GDM1 (cell line): ENCODE measurements at regions not wholly inside any gene's neighbourhood (a gene's known extent, or its start where the extent isn't known, plus 50 kb on each side); places are given as distances from the start of the nearest gene placed in this dataset.
"Not testable (repeated sequence)": the region's sequence is repeated elsewhere in the genome, so short reads cannot be mapped to it uniquely, and the experiment has no call there.

Source experiments
- DNase-seq: peaks from one replicate; lab custom pipeline; 2025; lab: John Stamatoyannopoulos, UW

DNA sequence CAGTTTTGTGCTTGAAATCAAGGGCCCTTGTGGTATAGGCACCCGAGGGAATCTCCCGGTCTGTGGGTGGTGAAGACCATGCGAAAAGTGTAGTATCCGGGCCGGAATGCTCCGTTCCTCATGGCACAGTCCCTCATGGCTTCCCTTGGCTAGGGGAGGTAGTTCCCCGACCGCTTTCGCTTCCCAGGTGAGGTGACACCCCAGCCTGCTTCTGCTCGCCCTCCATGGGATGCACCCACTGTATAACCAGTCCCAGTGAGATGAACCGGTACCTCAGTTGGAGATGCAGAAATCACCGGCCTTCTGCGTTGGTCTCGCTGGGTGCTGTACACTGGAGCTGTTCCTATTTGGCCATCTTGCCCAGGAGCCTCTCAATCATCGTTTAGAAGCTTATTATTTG lies 195.7 kb upstream of the POT1 start:
- no peak for DNase-seq

GRCh38 chr7:125122173-125122572 lies 192.5 kb upstream of the POT1 start:
- no peak for DNase-seq

GRCh38 chr7:125119559-125120115 lies 190.0 kb upstream of the POT1 start:
- no peak for DNase-seq

GRCh38 chr7:125118444-125118843 lies 188.8 kb upstream of the POT1 start:
- no peak for DNase-seq

GRCh38 chr7:125112850-125113249 lies 183.2 kb upstream of the POT1 start:
- DNase-seq: no peak

- DNase-seq: no peak
Observed at GRCh38 chr7:125099519-125099918, 169.9 kb upstream of the POT1 start.

DNA sequence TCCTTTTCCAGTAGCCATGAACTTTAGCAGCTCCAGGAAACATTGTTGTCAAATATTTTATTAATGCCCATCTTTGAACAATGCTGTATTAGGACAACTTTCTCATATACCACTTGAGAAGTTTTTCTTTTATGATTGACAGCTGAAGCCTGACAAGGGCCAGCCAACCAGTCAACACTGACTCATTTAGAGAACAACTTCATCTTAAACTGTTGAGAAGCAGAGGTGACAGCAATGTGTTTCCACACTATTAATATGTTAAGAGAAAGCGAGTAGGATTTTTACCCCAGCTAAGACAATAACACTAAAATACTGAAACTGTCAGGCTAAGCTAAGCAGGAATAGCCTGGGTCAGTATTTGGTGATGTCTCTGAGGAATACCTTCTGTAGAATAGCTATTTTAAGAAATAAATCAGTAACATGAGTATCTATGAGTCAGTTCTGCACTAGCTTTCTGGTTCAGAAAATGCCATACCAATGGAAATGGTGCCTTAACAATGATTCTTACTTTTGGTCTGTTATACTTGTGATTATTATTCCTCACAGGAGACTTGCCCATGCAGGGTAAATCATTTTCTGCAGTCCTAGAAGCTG lies 168.8 kb upstream of the POT1 start:
- no peak for DNase-seq

GRCh38 chr7:125090596-125090995 lies 161.0 kb upstream of the POT1 start:
- no peak for DNase-seq

- DNase-seq: no peak
Observed at GRCh38 chr7:125089171-125089570, 159.5 kb upstream of the POT1 start.

DNA sequence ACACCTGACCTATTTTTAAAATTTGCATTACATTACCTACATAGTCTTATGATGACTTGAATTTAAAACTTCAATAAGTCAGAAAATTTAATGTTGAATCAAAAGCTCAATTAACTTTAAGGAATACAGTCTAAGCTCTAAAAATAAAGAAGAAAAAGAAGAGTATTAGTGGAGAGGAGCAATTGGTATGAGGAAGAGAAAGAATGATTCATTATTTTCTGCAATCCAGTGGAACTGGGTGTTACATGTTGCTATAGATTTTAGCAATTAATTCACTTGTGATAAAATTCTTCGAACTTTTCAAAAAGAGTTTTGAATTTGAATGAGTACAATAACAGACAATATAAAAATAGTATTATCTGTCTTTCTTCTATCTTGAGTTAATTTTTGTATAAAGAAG lies 158.9 kb upstream of the POT1 start:
- DNase-seq: no peak

DNA sequence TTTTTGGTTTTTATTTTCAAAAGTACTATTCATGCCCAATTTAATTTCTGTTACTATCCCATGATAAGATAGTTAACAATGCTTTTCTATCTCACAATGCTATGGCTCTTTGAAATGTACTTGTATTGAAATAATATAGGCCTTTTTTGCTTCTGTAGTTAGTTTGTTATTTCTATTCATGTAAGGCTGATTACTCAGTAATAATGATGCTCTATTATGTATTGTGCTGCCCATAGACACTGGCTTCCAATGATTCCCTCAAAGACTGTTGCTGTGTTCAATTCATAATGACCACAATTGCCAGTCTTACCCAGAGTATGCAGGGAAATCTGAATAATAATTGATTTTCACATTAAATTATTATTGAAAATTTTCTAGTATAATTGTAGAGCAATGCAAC lies 155.5 kb upstream of the POT1 start:
- no peak for DNase-seq

- no peak for DNase-seq
Observed at GRCh38 chr7:125084196-125084595, 154.6 kb upstream of the POT1 start.

DNA sequence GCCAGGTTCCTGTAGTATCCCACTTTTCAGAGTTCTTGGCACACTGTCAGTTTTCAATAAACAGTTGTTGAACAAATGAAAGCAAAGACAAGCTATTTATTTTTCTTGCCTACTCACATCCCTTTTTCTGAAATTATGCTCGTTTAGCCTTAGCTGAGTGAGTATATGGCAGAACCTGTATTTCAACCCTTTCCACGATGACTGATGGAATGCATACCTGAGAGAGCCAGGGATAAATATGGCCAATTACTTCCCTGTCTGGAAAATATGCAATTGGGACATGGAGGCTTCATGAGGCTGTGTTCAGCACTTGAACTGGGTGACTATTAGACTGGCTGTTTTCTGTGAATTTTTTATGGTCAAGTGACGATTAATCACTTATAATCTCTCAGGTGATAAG lies 144.5 kb upstream of the POT1 start:
- DNase-seq: no peak

DNA sequence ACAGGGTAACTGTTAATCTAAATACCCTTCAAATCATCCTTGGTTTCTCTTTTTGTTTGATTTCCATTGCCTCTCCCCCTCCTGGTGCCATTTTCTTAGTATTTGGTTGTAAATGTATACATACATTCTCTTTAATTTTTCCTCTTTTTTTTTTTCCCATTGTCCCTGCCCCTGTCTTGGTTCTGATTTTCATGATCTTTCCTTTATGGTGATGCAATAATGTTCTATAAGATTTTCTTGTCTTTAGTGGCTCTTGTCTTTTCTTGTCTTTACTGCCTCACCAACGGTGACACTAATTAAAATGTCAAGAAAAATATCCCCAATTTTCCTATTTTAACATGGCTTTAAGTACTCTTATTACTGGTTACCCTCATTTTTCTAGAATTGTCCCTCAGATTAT lies 135.9 kb upstream of the POT1 start:
- DNase-seq: no peak

DNA sequence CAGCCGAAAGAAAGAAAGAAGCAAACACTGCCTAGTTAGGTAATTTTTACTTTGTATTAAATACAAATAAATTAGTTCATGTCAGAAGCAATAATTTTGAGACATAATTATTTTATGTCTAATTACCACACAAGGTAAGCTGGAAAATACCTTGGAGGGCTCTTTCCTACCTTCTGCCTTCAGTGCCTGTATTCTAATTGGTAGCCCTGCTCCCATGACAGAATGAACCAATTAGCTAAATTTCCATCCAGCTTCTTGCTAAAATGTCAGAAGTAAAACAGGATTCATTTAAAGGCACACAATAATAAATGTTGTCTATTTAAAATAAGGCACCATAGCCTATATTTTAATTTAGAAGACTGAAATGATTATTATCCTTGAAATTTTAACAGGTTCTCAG lies 135.4 kb upstream of the POT1 start:
- DNase-seq: no peak

DNA sequence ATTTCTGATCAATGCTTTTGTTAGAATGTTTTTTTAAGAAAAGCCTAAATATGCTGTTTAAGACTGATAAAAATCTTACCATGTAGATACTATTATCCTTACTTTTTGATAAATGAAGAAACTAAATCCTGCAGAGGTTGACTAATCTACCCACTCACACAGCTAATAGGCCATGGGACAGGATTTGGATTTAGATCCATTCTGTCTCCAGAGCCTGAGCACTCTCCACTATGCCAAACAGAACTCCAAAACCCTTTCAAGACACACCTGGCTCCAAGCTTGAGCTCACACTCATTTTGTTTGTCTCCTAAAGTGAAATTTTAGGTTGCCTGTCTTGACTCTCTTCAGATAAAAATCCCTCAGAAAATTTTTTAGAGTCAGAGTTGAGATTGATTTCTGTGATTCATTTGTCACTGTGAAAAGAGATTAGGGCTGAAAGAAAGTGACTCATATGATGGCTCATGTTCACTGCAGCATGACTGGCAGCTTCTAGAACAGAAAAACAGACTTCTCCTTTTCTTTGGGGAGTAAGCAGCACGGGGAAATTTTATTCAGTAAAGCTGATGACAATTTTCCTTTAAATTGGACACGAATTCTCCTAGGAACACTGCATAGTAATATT lies 132.3 kb upstream of the POT1 start:
- peak; percentile 12 for DNase-seq

DNA sequence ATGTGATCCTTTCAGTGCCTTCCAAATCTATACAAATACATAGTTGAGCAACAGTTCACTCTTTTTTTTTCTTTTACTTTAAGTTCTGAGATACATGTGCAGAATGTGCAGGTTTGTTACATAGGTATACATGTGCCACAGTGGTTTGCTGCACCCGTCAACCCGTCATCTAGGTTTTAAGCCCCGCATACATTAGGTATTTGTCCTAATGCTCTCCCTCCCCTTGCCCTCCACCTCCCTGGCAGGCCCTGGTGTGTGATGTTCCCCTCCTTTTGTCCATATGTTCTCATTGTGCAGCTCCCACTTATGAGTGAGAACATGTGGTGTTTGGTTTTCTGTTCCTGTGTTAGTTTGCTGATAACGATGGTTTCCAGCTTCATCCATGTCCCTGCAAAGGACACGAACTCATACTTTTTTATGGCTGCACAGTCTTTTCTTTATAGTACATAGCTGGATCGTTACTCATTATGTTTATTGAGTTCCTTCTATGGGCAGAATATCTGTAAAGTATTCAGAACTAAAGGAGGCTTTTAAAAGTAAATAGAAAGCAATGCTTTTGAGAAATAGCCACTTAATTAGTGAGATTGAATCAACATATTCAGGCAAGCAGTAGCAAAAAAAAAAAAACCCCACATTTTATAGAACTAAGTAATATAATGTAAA lies 131.6 kb upstream of the POT1 start:
- not testable (repeated sequence) for DNase-seq

DNA sequence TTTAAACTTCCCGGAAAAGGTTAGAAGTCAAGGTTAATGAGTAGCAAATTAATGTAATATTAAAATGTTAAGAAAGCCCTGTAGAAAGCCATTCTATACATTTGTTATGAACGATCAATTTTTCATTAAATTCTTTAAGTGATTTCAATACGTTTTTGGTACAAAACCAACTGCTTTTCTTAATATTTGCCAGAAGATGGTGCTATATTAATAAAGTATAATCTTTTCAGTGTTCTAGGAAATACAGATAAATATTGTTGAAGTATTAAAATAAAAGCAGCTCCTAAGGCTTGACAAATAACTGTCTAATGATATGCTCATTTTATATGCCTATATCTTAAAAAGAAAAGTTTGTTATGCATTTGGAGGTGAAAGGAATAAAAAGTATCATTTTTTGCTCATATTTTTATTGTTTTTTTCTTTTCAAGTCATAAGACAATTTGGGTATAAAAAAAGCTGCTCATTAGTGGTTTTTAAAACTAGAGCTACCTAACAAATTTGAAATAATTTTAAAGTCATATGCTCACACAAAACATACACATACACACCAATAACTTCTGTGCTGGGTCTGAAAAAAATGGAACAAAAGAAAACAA lies 130.3 kb upstream of the POT1 start:
- no peak for DNase-seq

- DNase-seq: no peak
Observed at GRCh38 chr7:125057963-125058362, 128.3 kb upstream of the POT1 start.

GRCh38 chr7:125055376-125055775 lies 125.8 kb upstream of the POT1 start:
- no peak for DNase-seq

DNA sequence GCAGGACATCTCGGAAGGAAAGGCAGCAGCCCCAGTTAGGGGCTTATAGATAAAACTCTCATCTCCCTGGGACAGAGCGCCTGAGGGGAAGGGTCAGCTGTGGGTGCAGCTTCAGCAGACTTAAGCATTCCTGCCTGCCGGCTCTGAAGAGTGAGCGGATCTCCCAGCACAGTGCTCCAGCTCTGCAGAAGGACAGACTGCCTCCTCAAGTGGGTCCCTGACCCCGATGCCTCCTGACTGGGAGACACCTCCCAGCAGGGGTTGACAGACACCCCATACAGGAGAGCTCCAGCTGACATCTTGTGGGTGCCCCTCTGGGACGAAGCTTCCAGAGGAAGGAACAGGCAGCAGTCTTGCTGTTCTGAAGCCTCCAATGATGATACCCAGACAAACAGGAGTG lies 117.1 kb upstream of the POT1 start:
- no peak for DNase-seq

DNA sequence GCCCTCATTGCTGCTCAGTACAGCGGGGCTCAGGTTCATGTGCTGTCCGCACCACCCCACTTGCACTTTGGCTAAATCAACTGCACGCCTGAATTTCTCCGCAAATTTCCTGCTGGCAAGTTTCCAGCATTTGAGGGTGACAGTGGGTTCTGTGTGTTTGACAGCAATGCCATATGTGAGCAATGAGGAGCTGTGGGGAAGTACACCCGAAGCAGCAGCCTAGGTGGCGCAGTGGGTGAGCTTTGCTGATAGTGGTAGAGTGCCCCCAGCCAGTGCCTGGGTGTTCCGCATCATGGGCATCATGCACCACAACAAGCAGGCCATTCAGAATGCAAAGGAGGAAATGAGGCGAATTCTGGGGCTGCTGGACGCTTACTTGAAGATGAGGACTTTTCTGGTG lies 103.9 kb upstream of the POT1 start:
- no peak for DNase-seq

GRCh38 chr7:125032943-125033342 lies 103.3 kb upstream of the POT1 start:
- no peak for DNase-seq
